ENCODE measurements at regions not wholly inside any gene's neighbourhood (a gene's known extent, or its start where the extent isn't known, plus 50 kb on each side); places are given as distances from the start of the nearest gene placed in this dataset.

DNA sequence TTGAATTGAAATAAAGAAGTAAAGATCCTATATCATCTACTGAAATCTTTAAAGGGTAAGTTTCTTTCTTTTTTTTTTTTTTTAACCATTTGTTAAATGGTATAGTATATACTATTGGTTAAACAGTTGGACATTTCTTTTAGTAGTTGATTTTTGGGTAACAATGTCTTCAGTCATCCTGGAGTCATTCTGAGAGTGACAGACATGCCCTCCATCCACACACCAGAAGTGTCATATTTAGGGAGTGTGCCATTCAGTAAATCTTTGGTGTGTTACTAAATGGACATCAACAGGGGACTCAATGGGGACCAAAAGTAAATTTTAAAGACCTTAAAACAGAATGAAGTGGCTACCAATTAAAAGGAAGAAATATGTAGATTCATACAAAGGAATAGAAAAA lies 50.8 kb upstream of the SLC39A10 start:
- no peak for DNase-seq (ENCODE audit: low read depth)
- H3K4me3 ChIP-seq (ENCODE audit: low read depth, low read length): no peak overlapping the region
- TF ChIP-seq CTCF (IDR thresholded peaks at IDR 0.05; ENCODE audit: insufficient read depth, low read depth, low read length): no peak

GRCh38 chr2:195604706-195605105 lies 52.3 kb upstream of the SLC39A10 start:
- DNase-seq (ENCODE audit: low read depth): no peak
- TF ChIP-seq CTCF (IDR thresholded peaks at IDR 0.05; ENCODE audit: insufficient read depth, low read depth, low read length): no peak
- H3K4me3 ChIP-seq (ENCODE audit: low read depth, low read length): no peak overlapping the region

- no peak overlapping the region for H3K4me3 ChIP-seq (ENCODE audit: low read depth, low read length)
- DNase-seq (ENCODE audit: low read depth): no peak
- TF ChIP-seq CTCF (IDR thresholded peaks at IDR 0.05; ENCODE audit: insufficient read depth, low read depth, low read length): no peak
These were observed 53.0 kb upstream of the SLC39A10 start for GRCh38 chr2:195603998-195604397.

DNA sequence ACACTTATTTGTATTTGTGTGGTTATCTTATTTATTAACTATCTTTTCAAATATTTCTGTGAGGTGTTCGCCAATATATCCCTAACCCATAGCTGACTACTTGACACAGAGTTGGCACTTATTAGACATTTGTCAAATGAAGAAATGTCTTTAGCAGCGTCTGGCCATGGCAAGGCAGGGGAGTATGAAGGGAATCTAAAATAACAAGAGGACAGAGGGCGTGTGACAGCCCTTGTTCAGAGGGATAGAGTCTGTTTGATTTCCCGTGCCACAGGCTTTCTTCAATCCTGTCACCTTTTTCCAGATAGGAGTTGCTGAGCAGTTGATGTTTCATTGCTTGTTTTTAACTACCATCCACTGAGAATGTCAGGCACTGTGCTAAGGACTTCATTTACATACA lies 53.6 kb upstream of the SLC39A10 start:
- no peak overlapping the region for H3K4me3 ChIP-seq (ENCODE audit: low read depth, low read length)
- TF ChIP-seq CTCF (IDR thresholded peaks at IDR 0.05; ENCODE audit: insufficient read depth, low read depth, low read length): no peak
- DNase-seq (ENCODE audit: low read depth): no peak

- no peak overlapping the region for H3K4me3 ChIP-seq (ENCODE audit: low read depth, low read length)
- no peak for DNase-seq (ENCODE audit: low read depth)
- no peak for TF ChIP-seq CTCF (IDR thresholded peaks at IDR 0.05; ENCODE audit: insufficient read depth, low read depth, low read length)
These were observed 54.3 kb upstream of the SLC39A10 start for GRCh38 chr2:195602687-195603086.

DNA sequence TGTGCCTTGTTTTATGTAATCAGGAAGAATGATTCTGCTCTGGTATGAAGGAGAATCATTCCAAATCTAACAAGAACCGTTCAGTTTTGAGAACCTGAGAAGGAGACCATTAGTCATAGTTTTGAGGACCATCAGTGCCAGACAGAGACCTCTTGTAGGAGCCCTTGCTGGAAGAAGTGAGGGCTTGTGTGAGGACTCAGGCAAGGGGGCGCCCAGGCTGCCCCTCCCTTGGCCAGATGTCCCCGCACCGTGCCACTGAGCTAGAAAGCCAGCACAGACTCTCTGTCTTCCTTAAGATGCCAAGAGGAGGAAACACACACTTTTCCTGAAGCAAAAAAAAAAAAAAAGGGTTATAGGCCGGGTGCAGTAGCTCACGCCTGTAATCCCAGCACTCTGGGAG lies 55.7 kb upstream of the SLC39A10 start:
- H3K4me3 ChIP-seq (ENCODE audit: low read depth, low read length): no peak overlapping the region
- no peak for TF ChIP-seq CTCF (IDR thresholded peaks at IDR 0.05; ENCODE audit: insufficient read depth, low read depth, low read length)
- DNase-seq (ENCODE audit: low read depth): no peak

GRCh38 chr2:195600778-195601177 lies 56.2 kb upstream of the SLC39A10 start:
- DNase-seq (ENCODE audit: low read depth): no peak
- H3K4me3 ChIP-seq (ENCODE audit: low read depth, low read length): no peak overlapping the region
- TF ChIP-seq CTCF (IDR thresholded peaks at IDR 0.05; ENCODE audit: insufficient read depth, low read depth, low read length): no peak

Data from fibroblast of villous mesenchyme (primary cell).